Fibroblast of skin of scalp (primary cell): ENCODE measurements at regions not wholly inside any gene's neighbourhood (a gene's known extent, or its start where the extent isn't known, plus 50 kb on each side); places are given as distances from the start of the nearest gene placed in this dataset.
"Not testable (repeated sequence)": the region's sequence is repeated elsewhere in the genome, so short reads cannot be mapped to it uniquely, and the experiment has no call there.

ENCODE experiments used
- DNase-seq: peaks from one replicate; pipeline ENCODE4 v3.0.0-alpha.2; 2013

DNA sequence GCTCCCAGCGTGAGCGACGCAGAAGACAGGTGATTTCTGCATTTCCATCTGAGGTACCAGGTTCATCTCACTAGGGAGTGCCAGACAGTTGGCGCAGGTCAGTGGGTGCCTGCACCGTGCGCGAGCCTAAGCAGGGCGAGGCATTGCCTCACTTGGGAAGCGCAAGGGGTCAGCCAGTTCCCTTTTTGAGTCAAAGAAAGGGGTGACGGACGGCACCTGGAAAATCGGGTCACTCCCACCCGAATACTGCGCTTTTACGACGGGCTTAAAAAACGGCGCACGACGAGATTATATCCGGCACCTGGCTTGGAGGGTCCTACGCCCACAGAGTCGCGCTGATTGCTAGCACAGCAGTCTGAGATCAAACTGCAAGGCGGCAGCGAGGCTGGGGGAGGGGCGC, 915.9 kb upstream of the FBXO33 start:
- not testable (repeated sequence) for DNase-seq

- no peak for DNase-seq
These were observed 915.4 kb upstream of the FBXO33 start for GRCh38 chr14:40347675-40348074.

DNA sequence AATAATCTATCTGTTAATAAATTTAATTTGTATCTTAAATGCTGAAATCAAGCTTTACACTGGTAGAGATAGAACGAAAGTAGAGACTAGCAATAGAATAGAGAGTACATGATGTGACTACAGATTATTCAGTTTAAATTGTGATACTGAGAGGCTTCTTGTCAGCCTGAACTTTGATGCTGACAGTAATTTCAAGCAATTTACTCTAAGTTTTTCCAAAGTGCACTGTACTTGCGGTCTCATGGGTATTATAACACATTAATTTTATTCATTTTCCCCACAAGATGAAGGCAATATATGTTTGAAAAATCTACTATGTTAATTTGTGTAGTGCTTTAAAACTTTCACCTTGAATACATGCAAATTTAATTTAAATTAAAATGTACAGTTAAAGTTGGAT, 914.0 kb upstream of the FBXO33 start:
- DNase-seq = no peak

GRCh38 chr14:40345334-40345733, 913.1 kb upstream of the FBXO33 start:
- DNase-seq = no peak

GRCh38 chr14:40340708-40341107, 908.5 kb upstream of the FBXO33 start:
- no peak for DNase-seq

DNA sequence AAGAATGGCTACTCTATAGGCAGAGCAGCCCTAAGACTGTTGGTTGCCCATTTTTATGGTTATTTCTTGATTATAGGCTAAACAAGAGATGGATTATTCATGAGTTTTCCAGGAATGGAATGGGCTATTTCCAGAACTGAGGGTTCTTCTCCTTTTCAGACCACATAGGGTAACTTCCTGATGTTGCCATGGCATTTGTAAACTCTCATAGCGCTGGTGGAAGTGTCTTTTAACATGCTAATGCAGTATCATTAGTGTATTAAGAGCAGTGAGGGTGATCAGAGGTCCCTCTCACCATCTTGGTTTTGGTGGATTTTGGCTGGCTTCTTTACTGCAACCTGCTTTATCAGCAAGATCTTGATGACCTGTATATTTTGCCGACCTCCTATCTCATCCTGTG, 904.6 kb upstream of the FBXO33 start:
- no peak for DNase-seq

DNA sequence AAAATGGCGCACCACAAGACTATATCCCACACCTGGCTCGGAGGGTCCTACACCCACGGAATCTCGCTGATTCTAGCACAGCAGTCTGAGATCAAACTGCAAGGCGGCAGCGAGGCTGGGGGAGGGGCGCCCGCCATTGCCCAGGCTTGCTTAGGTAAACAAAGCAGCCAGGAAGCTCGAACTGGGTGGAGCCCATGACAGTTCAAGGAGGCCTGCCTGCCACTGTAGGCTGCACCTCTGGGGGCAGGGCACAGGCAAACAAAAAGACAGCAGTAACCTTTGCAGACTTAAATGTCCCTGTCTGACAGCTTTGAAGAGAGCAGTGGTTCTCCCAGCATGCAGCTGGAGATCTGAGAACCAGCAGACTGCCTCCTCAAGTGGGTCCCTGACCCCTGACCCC, 894.3 kb upstream of the FBXO33 start:
- DNase-seq = not testable (repeated sequence)

DNA sequence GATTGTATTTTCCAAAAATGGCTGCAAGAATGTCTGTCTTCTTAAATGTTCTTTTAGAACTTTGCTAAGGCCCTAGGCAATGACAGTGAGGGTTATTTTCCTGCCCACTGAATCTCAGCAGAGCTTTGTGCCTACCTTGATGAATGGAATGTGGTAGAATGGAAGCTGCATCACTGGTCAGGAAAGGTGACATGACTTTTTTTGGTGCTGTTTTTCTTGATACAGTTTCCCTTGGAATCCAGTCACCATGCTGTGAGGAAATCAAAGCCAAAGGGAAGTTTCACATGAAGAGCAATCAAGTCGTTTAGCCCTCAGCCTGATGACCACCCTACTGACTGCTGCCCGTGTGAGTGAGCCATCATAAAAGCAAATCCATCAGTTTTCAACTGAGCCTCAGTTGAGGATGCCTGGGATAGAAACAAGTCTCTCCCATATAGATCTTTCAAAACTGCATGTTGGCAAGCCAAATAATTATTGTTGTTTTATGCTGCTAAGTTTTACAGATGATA, 886.0 kb upstream of the FBXO33 start:
- DNase-seq = no peak

- DNase-seq = no peak
These were observed 885.5 kb upstream of the FBXO33 start for GRCh38 chr14:40317690-40318089.

DNA sequence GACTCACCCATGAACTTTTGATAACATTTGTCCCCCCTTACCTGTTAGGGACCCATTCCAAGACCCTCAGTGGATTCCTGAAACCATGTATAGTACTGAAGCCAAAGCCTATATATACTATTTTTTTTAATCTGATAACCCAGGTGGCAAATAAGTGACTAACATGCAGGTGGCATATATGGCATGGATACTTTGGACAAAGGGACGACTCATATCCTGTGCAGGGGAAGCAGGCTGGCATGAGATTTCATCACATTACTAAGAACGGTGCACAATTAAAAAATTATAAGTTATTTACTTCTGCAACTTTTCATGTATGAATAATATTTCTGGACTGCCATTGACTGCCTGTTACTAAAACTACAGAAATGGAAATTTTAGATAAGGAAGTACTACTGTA, 880.1 kb upstream of the FBXO33 start:
- DNase-seq = no peak

- no peak for DNase-seq
These were observed 876.9 kb upstream of the FBXO33 start for GRCh38 chr14:40309124-40309523.

GRCh38 chr14:40308240-40308639, 876.0 kb upstream of the FBXO33 start:
- no peak for DNase-seq

DNA sequence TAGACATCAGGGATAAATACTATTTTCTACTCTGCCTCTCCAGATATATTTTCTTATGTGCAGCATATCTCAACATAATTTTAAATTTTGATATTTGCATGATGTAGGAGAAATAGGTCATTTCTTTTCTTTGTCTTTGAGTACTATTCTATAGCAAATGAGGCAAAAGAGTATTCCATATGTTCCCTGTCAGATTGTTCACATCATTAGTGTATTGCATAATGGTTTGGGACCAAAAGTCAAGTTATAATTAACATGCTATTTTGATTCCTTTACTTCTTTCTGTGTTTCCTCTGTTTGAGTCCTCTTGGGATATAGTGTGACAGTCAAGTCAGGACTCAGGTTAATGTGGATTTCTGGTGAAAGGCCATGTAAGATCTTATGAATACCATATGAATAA, 864.6 kb upstream of the FBXO33 start:
- no peak for DNase-seq

- DNase-seq = no peak
These were observed 860.4 kb upstream of the FBXO33 start for GRCh38 chr14:40292664-40293063.

- DNase-seq = no peak
These were observed 850.0 kb upstream of the FBXO33 start for GRCh38 chr14:40282196-40282595.

DNA sequence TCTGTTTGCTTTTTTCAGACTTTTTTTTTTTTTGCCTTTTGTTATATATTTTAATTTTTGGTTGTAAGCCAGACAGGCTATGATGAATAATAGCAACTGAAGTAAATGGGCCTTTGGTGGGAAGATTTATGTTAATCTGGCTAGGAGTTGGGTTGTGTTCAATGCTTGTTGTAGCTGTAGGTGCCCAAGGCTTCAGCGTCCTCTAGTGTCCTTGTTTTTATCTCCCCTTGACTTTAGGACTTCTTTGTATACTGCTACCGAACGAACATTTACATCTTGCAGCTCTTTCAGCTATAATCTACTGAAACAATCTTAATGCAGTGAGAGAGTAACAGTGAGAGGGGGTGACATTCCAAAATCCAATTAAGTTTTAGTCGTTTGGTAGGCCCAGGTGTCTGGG, 848.4 kb upstream of the FBXO33 start:
- no peak for DNase-seq

DNA sequence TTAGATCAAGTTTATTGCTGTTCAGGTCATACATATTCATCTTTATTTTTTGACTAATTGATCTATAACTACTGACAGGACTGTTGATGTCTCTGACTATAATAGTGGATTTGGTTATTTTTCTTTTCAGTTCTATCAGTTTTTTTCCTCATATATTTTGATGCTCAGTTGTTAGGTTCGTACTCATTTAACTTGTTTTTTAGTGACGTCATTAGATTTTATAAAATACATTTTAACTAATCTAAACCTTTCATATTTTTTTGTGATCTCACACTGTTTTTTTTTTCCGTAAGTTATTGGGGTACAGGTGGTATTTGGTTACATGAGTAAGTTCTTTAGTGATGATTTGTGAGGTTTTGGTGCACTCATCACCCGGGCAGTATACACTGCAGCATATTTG, 841.2 kb upstream of the FBXO33 start:
- no peak for DNase-seq

GRCh38 chr14:40271480-40271879, 839.2 kb upstream of the FBXO33 start:
- no peak for DNase-seq

- DNase-seq = no peak
These were observed 837.2 kb upstream of the FBXO33 start for GRCh38 chr14:40269436-40269835.

DNA sequence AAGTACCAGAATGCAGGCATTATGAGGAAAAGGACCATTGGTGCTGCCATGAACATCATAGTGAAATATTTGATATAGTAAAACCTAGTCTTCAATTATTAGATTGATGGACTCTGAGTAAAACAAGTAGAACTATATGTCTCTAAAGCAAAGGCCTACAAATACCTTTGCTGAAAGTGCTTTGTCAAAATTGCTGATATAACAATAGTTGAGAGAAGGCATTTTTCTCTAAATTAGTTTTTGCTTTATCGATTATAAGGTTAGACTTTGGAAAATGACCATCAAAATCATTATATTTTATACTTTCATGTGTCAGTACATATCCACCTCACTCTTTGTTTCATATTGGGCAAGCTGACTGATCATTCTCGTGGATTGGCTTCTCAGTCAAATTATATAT, 836.0 kb upstream of the FBXO33 start:
- DNase-seq = no peak

- DNase-seq = no peak
These were observed 832.9 kb upstream of the FBXO33 start for GRCh38 chr14:40265096-40265495.

- DNase-seq = no peak
These were observed 820.7 kb upstream of the FBXO33 start for GRCh38 chr14:40252817-40253447.

DNA sequence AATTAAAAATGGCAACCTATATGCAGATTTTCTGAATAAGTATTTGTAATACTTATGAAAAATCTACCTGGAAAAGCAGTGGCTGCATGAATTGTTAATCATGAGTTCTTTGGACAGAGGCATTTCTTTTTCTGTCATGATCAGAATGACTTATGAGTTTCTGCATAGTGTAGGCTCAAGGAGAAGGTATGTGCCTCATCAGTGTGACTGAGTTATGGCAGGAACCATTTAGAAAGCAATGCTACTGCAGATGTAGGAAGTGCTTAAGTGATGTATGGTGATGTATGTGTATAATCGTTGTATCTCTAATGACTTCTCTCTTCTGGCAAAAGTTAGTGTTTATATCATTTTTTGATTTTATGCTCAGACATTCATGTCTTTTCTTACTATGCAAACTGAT, 816.4 kb upstream of the FBXO33 start:
- DNase-seq = no peak

DNA sequence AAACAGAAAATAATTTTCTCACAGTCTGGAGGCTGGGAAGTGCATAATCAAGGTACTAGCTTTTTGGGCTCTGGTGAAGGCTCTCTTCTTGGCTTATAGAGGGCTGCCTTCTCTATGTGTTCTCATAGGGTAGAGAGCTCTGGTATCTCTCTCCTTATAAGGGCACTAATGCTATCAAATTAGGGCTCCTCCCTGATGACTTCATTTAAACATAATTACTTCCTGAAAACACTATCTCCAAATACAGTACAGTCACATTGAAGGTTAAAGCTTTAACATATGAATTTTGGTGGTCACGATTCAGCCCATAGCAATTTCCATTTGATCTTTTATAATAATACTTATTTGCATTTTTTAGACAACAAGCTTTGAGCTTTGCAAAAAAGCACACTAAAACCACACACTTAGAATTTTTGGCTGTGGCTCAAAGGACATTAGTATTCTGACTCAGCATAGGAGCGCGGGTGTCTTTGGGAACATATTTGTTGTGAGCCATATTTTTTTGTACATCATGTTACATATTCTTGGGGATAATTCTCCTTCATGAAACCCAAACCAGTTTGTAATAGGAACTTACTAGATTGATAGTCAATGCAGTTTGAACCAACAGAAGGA, 808.1 kb upstream of the FBXO33 start:
- no peak for DNase-seq

DNA sequence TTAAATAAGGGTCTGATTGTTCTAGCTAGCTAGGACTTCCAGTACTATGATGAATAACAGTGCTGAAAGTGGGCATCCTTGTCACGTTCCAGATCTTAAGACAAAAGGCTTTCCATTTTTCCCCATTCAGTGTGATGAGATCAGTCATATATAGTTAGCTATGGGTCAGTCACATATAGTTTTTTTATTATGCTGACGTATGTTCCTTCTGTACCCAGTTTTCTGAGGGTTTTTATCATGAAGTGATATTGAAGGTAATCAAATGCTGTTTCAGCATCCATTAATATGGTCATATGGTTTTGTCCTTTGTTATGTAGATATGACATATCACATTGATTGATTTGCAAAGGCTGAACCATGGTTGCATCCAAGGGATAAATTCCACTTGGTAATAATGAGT, 800.1 kb upstream of the FBXO33 start:
- no peak for DNase-seq
